Nephron progenitor cell (in vitro differentiated cells): ENCODE measurements at regions not wholly inside any gene's neighbourhood (a gene's known extent, or its start where the extent isn't known, plus 50 kb on each side); places are given as distances from the start of the nearest gene placed in this dataset.
"Not testable (repeated sequence)": the region's sequence is repeated elsewhere in the genome, so short reads cannot be mapped to it uniquely, and the experiment has no call there.

ENCODE experiments used
- DNase-seq: peaks from one replicate; pipeline ENCODE4 v3.0.0; 2021
- H3K27ac Mint-ChIP-seq: 2 replicates; pipeline ENCODE4 v1.8.0; 2021; ENCODE audit warnings: mild to moderate bottlenecking, moderate library complexity, mixed read lengths
- H3K27me3 Mint-ChIP-seq: 2 replicates; pipeline ENCODE4 v1.8.0; 2021; ENCODE audit warnings: mild to moderate bottlenecking, low read depth, mixed read lengths; ENCODE audit not compliant: poor library complexity
- H3K36me3 Mint-ChIP-seq: 2 replicates; pipeline ENCODE4 v1.8.0; 2021; ENCODE audit warnings: low read depth, mixed read lengths
- H3K4me1 Mint-ChIP-seq: 2 replicates; pipeline ENCODE4 v1.8.0; 2021; ENCODE audit warnings: mixed read lengths
- H3K4me3 Mint-ChIP-seq: 2 replicates; pipeline ENCODE4 v1.8.0; 2021; ENCODE audit warnings: mild to moderate bottlenecking, moderate library complexity, mixed read lengths
- H3K9me3 Mint-ChIP-seq: 2 replicates; pipeline ENCODE4 v1.8.0; 2021; ENCODE audit warnings: mild to moderate bottlenecking, moderate library complexity, mixed read lengths
- TF ChIP-seq, protein P1 (sequence below): fragments of 200-600 bp; sonication (generic); IDR thresholded peaks from 2 replicates; pipeline ENCODE4 v1.5.0; 2021; ENCODE audit warnings: antibody characterized with exemption

DNA sequence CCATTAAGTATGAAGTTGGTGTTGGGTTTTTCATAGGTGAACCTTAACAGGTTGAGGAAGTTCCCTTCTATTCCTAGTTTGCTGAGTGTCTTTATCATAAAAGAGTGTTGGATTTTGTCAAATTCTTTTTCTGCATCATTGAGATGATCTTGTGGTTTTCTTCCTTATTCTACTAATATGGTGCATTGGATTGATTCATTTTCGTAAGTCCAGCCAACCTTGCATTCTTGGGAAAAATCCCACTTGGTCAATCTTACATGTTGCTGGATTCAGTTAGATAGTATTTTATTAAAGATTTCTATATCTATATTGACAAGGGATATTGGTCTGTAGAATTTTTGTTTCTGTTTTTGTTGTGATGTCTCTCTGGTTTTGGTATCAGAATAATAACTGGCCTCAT is 83.7 kb upstream of the C15orf39 start:
- TF ChIP-seq, protein P1, sequence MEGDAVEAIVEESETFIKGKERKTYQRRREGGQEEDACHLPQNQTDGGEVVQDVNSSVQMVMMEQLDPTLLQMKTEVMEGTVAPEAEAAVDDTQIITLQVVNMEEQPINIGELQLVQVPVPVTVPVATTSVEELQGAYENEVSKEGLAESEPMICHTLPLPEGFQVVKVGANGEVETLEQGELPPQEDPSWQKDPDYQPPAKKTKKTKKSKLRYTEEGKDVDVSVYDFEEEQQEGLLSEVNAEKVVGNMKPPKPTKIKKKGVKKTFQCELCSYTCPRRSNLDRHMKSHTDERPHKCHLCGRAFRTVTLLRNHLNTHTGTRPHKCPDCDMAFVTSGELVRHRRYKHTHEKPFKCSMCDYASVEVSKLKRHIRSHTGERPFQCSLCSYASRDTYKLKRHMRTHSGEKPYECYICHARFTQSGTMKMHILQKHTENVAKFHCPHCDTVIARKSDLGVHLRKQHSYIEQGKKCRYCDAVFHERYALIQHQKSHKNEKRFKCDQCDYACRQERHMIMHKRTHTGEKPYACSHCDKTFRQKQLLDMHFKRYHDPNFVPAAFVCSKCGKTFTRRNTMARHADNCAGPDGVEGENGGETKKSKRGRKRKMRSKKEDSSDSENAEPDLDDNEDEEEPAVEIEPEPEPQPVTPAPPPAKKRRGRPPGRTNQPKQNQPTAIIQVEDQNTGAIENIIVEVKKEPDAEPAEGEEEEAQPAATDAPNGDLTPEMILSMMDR, result no peak
- DNase-seq, result no peak
- no peak overlapping the region for H3K27ac Mint-ChIP-seq

DNA sequence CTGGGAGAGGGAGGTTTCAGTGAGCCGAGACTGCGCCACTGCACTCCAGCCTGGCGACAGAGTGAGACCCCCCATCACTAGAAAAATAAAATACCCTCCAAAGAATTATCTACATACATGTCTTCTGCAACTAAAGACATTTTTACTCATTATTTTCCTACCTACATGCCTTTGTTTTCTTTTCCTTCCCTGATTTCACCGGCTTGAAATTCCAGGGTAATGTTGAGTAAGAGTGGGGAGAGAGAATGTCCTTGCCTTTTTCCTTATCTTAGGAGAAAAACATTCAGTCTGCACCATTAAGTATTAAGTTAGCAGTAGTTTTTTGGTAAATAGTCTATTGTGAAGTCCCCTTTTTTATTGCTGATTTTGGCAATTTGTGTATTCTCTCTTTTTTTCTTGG is 82.4 kb upstream of the C15orf39 start:
- peaks cover 51% of the 10 kb centered on the region for H3K9me3 Mint-ChIP-seq
- peaks cover 22% of the 10 kb centered on the region for H3K36me3 Mint-ChIP-seq
- H3K27ac Mint-ChIP-seq, H3K4me3 Mint-ChIP-seq, H3K4me1 Mint-ChIP-seq, H3K27me3 Mint-ChIP-seq, DNase-seq: not testable (repeated sequence)

More for the DNA sequence above, 83.7 kb upstream of the C15orf39 start:
- H3K4me1 Mint-ChIP-seq, result no peaks in the 10 kb centered on the region
- H3K27me3 Mint-ChIP-seq, result peaks cover 6% of the 10 kb centered on the region
- peaks cover 61% of the 10 kb centered on the region for H3K9me3 Mint-ChIP-seq
- peaks cover 26% of the 10 kb centered on the region for H3K36me3 Mint-ChIP-seq
- H3K4me3 Mint-ChIP-seq, result no peak overlapping the region

DNA sequence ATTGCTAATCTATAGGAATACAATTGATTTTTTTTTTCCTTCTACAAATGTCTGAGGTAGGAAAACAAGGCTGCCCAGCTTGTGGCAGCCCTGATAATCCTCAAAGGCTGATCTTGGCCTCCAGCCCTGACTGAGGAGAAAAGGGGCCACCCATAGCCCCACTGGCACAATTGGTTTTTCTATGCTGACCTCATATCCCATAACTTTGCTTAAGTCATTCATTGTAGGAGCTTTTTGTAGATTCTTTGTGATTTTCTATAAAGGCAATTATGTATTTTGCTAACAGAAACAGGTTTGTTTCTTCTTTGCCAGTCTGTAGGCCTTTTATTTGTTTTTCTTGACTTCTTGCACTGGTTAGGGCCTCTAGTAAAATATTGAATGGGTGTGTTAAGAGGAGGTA is 80.2 kb upstream of the C15orf39 start:
- Mint-ChIP-seq H3K27me3 (no peaks in the 10 kb centered on the region), H3K4me3 (no peak overlapping the region), H3K4me1 (no peaks in the 10 kb centered on the region), H3K36me3 (peaks cover 11% of the 10 kb centered on the region), H3K9me3 (peaks cover 37% of the 10 kb centered on the region), H3K27ac (no peak overlapping the region)
- DNase-seq, result no peak
- TF ChIP-seq, protein P1, result no peak

DNA sequence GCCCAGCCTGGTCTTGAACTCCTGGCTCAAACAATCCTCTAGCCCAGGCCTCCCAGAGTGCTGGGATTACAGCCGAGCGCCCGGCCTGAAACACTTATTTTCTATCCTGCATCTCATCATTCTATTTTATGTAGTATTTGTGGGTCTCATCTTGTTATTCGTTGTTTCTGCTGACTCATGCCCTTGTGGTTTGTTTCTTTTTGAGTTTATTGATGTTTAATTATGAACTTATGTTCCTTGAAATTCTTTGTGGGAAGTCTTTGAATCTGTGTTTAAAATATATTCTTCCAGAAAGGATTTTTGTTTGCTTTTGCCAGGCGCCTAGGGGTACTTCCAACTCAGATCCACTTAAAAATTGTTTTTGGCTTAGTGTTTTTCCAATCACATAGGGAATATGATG is 78.3 kb upstream of the C15orf39 start:
- TF ChIP-seq, protein P1, result no peak
- no peak overlapping the region for H3K4me3 Mint-ChIP-seq

DNA sequence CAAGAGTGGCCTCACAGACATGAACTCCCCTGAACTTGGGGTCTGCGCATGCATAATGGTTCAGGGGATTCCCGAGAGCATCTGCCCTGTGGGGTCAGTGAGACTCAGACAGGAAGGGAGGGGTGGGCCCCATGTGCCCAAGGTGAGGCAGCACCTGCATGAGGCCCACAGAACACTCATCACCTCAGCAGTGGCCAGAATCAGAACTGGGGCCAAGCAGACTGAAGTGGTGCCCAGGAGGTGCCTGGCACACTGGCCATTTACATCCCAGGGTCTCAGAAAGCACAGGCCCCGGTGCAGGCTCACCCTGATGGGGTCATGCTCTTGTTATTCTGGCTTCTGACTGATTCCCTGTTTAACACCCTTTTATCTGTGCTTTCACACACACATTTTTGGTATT is 77.4 kb upstream of the C15orf39 start:
- not testable (repeated sequence) for H3K4me3 Mint-ChIP-seq, H3K4me1 Mint-ChIP-seq, H3K27ac Mint-ChIP-seq, DNase-seq, H3K27me3 Mint-ChIP-seq
- H3K36me3 Mint-ChIP-seq, result peaks cover 11% of the 10 kb centered on the region
- H3K9me3 Mint-ChIP-seq, result peaks cover 16% of the 10 kb centered on the region

More for the DNA sequence above, 78.3 kb upstream of the C15orf39 start:
- H3K4me1 Mint-ChIP-seq, result no peaks in the 10 kb centered on the region
- H3K36me3 Mint-ChIP-seq, result peaks cover 11% of the 10 kb centered on the region
- DNase-seq, result no peak
- H3K27ac Mint-ChIP-seq, result no peak overlapping the region
- peaks cover 20% of the 10 kb centered on the region for H3K9me3 Mint-ChIP-seq
- H3K27me3 Mint-ChIP-seq, result no peaks in the 10 kb centered on the region

DNA sequence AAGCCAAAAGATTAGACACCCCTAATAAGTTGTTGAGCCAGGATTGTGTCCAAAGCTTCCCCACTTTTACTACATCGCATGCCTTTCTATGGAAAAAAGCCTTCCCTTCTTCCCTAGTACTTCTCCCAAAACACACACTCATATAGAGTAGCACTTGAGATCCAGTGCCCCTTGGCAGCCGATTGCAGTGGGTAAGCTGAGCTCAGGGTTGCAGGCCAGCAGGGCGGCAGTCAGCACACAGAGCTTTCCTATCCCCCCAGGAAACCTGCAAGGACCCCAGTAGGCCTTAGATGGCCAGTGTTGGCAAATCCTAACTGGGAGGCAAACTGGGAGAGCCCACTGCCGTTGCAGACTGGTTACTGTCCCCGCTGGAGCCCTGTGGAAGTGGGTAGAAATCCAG is 75.7 kb upstream of the C15orf39 start:
- DNase-seq, result no peak
- H3K9me3 Mint-ChIP-seq, result peaks cover 10% of the 10 kb centered on the region
- no peaks in the 10 kb centered on the region for H3K27me3 Mint-ChIP-seq
- no peaks in the 10 kb centered on the region for H3K4me1 Mint-ChIP-seq
- TF ChIP-seq, protein P1, result no peak
- no peak overlapping the region for H3K27ac Mint-ChIP-seq
- H3K36me3 Mint-ChIP-seq, result peaks cover 6% of the 10 kb centered on the region
- no peak overlapping the region for H3K4me3 Mint-ChIP-seq

DNA sequence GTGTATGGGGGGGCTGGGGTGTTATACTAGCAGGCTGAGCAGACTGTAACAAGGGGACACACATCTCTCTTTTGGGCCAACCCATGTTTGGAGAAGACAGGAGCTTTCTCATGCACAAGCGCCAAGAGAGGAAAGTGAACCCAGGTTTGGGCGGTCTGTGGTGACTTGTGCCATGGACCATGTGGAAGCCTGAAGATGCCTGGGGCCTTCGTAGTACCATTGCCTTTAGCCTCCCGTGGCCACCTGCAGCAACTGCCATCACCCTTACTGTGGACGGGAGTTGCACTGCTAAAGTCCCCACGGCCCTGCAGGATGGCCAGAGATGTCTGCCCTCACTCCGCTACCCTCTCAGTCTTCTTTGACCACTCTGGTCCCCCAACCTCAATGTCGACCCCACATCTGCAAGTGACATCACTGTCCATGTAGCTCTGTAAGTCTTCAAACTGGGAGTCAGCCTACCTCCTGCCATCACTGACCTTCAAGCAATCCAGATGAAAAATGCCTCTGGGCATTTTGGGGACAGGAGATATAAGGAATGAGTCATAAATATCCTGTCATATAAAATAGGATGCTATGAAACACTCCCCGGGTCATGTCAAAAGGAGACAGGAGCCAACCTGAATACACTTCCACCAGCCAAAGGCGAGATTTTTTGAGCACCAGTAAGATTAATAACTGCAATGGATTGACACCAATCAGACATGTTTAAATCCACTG is 74.7 kb upstream of the C15orf39 start:
- H3K36me3 Mint-ChIP-seq, result no peaks in the 10 kb centered on the region
- no peaks in the 10 kb centered on the region for H3K27me3 Mint-ChIP-seq
- H3K4me3 Mint-ChIP-seq, result no peak overlapping the region
- TF ChIP-seq, protein P1, result no peak
- peaks cover 3% of the 10 kb centered on the region for H3K9me3 Mint-ChIP-seq
- no peak overlapping the region for H3K27ac Mint-ChIP-seq
- DNase-seq, result no peak
- H3K4me1 Mint-ChIP-seq, result no peaks in the 10 kb centered on the region
